Neural crest cell (in vitro differentiated cells): ENCODE measurements at regions not wholly inside any gene's neighbourhood (a gene's known extent, or its start where the extent isn't known, plus 50 kb on each side); places are given as distances from the start of the nearest gene placed in this dataset.

Experiments
- DNase-seq: peaks from one replicate; pipeline ENCODE4 v3.0.0; 2021; ENCODE audit warnings: low read depth, mixed read lengths, low spot score
- H3K27ac Mint-ChIP-seq: one replicate; pipeline ENCODE4 v1.8.0; 2021; ENCODE audit warnings: mild to moderate bottlenecking, mixed read lengths; ENCODE audit not compliant: unreplicated experiment
- H3K27me3 Mint-ChIP-seq: 2 replicates; pipeline ENCODE4 v1.8.0; 2021; ENCODE audit warnings: low read depth, mild to moderate bottlenecking, mixed read lengths
- H3K36me3 Mint-ChIP-seq: 2 replicates; pipeline ENCODE4 v1.8.0; 2021; ENCODE audit warnings: low read depth, mild to moderate bottlenecking, mixed read lengths
- H3K4me1 Mint-ChIP-seq: 2 replicates; pipeline ENCODE4 v1.8.0; 2021; ENCODE audit warnings: mixed read lengths
- H3K4me3 Mint-ChIP-seq: one replicate; pipeline ENCODE4 v1.8.0; 2021; ENCODE audit warnings: mild to moderate bottlenecking, mixed read lengths
- H3K9me3 Mint-ChIP-seq: 2 replicates; pipeline ENCODE4 v1.8.0; 2021; ENCODE audit warnings: mixed read lengths
- TF ChIP-seq, protein P1 (sequence below): fragments of 200-600 bp; sonication (generic); conservative IDR thresholded peaks from 2 replicates; pipeline ENCODE4 v1.5.0; 2021; ENCODE audit warnings: antibody characterized with exemption, mild to moderate bottlenecking

DNA sequence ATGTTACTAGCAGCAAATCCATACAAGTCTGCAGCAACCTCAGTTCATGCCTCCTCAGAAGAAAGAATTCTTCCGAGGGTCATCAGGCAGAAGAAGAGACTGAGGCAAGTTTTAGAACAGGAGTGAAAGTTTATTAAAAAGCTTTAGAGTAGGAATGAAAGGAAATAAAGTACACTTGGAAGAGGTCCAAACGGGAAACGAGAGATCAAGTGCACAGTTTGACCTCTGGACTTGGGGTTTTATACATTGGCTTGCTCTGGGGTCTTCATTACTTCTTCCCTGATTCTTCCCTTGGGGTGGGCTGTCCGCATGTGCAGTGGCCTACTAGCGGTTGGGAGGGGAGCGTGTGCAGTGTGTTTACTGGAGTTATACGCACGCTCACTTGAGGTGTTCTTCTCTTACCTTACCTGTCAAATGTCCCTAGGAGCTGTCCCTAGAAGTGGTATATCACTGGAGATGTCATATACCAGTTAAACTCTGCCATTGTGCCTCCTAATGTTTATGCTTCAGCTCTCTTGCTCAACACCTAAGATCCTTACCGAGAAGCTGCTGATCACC is 372.8 kb upstream of the KITLG start:
- H3K27ac Mint-ChIP-seq, result no peak overlapping the region
- H3K4me1 Mint-ChIP-seq, result peaks cover 10% of the 10 kb centered on the region
- no peak for DNase-seq
- no peaks in the 10 kb centered on the region for H3K9me3 Mint-ChIP-seq
- TF ChIP-seq, protein P1, sequence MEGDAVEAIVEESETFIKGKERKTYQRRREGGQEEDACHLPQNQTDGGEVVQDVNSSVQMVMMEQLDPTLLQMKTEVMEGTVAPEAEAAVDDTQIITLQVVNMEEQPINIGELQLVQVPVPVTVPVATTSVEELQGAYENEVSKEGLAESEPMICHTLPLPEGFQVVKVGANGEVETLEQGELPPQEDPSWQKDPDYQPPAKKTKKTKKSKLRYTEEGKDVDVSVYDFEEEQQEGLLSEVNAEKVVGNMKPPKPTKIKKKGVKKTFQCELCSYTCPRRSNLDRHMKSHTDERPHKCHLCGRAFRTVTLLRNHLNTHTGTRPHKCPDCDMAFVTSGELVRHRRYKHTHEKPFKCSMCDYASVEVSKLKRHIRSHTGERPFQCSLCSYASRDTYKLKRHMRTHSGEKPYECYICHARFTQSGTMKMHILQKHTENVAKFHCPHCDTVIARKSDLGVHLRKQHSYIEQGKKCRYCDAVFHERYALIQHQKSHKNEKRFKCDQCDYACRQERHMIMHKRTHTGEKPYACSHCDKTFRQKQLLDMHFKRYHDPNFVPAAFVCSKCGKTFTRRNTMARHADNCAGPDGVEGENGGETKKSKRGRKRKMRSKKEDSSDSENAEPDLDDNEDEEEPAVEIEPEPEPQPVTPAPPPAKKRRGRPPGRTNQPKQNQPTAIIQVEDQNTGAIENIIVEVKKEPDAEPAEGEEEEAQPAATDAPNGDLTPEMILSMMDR, result no peak
- H3K4me3 Mint-ChIP-seq, result no peak overlapping the region
- no peaks in the 10 kb centered on the region for H3K27me3 Mint-ChIP-seq
- H3K36me3 Mint-ChIP-seq, result no peaks in the 10 kb centered on the region

DNA sequence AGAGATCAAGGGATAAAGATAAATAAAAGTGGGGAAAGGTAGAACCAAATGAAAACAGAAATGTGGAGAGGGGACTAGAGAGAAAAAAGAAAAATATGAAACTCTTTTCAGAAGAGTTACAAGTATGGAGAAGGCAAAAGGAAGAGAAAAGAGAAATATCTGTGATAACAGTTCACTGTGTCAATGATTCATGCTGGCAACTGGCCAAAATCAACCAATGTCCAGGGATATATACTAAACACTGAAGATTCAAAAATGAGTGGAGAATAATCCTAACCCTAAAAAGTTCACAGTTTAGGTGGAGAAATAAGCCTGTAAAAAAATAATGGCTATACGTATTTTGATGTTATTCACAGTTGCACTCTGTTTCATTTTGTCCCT is 372.3 kb upstream of the KITLG start:
- Mint-ChIP-seq H3K36me3 (no peaks in the 10 kb centered on the region), H3K27me3 (no peaks in the 10 kb centered on the region), H3K4me3 (no peak overlapping the region), H3K9me3 (no peaks in the 10 kb centered on the region), H3K27ac (no peak overlapping the region), H3K4me1 (peaks cover 8% of the 10 kb centered on the region)
- no peak for DNase-seq
- TF ChIP-seq, protein P1, result no peak

DNA sequence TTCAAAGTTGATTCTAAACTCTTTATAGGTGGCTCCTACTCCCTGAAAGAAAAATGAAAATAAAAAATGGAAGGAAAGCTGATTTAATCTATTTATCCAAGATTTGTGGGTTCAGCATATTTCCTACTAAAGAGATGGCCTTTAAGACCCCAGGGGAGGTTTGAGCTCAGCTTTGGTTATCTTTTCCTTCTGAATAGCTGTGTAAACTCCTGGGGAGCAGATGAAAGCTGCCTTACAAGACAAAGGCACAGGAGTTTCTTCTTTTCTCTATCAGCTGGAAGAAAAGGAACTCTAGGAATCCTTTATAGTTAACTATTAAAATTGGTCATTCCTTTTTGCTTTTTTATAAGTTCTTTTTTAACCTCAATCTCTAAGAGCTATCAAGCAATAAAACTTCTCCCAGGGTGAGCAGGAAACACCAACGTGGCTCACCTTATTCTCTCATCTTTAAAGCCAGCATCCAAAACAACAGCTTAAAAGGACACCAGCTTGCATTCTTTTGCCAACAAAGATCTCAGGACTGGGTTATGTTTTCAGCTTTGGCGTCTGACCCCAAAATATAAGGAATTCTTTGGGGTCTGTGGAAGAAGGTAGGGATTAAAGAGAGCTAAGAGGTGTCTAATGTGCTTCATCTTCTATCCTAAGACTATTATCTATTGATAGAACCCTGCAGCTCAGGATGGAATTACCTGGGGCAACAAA is 371.7 kb upstream of the KITLG start:
- H3K4me3 Mint-ChIP-seq, result no peak overlapping the region
- no peaks in the 10 kb centered on the region for H3K9me3 Mint-ChIP-seq
- no peaks in the 10 kb centered on the region for H3K36me3 Mint-ChIP-seq
- peaks cover 12% of the 10 kb centered on the region for H3K4me1 Mint-ChIP-seq
- H3K27ac Mint-ChIP-seq, result no peak overlapping the region
- TF ChIP-seq, protein P1, result no peak
- no peaks in the 10 kb centered on the region for H3K27me3 Mint-ChIP-seq
- DNase-seq, result no peak

DNA sequence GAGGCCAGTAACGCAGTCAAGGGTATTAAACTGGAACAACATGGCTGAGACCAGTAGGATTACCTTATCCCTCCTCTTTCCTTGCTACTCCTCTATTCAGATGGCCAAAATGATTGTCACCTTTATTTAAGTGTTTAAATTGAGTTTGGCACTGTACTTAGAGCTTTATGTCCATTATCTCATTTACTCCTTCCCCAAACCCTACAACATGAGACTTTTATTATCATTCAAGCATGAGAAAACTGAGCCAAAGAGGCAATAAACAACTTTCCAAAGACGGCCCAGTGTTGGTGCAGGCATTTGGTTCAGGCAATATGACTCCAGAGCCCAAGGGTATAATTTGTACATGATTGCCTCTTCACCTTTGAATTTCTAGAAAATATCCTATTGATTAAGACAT is 370.9 kb upstream of the KITLG start:
- Mint-ChIP-seq H3K4me3 (no peak overlapping the region), H3K9me3 (no peaks in the 10 kb centered on the region), H3K36me3 (no peaks in the 10 kb centered on the region), H3K4me1 (peaks cover 20% of the 10 kb centered on the region), H3K27ac (no peak overlapping the region), H3K27me3 (no peaks in the 10 kb centered on the region)
- no peak for DNase-seq
- TF ChIP-seq, protein P1, result no peak

DNA sequence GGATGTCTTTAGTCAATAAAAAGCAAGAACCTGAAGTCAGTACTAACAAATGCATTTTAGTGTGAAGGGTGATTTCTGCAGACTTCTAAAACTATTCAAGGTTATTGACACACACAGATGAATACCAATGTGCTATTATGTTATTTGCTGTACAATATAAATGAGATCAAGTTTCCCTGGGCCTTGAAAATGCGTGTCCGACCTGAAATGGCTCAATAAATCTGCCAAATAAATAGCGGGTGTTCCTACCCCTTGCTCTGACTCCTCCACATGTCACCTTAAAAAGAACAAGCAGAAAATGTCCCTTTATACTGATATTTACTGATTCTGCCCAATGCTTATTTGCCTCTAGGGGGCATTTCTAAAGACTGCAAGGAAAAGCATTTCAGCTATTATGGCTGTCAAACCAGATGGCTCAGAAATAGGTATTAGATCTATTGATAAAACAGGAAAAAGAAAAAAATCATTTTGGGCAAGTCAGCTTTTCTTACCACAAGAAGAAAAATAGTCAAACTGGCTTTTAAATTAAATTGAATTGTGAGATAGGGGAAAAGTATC is 367.3 kb upstream of the KITLG start:
- Mint-ChIP-seq H3K36me3 (no peaks in the 10 kb centered on the region), H3K27me3 (no peaks in the 10 kb centered on the region), H3K27ac (no peak overlapping the region), H3K9me3 (peaks cover 4% of the 10 kb centered on the region), H3K4me3 (no peak overlapping the region), H3K4me1 (peaks cover 23% of the 10 kb centered on the region)
- TF ChIP-seq, protein P1, result peak; percentile 27
- no peak for DNase-seq
